GM19468 (cell line): ENCODE measurements at regions not wholly inside any gene's neighbourhood (a gene's known extent, or its start where the extent isn't known, plus 50 kb on each side); places are given as distances from the start of the nearest gene placed in this dataset.

Experiments
- ATAC-seq: cut with Tn5 transposase; IDR thresholded peaks from one replicate; pipeline ENCODE4 v1.9.1; 2021; ENCODE audit warnings: mild to moderate bottlenecking, moderate library complexity, moderate number of reproducible peaks; ENCODE audit not compliant: unreplicated experiment; ENCODE audit errors: extremely low read depth

GRCh38 chr5:158422653-158423515 lies 563.9 kb upstream of the CLINT1 start:
- ATAC-seq = no peak

GRCh38 chr5:158421319-158421718 lies 562.4 kb upstream of the CLINT1 start:
- ATAC-seq = no peak

GRCh38 chr5:158419186-158419585 lies 560.2 kb upstream of the CLINT1 start:
- ATAC-seq = no peak

GRCh38 chr5:158414780-158415179 lies 555.8 kb upstream of the CLINT1 start:
- ATAC-seq = no peak

DNA sequence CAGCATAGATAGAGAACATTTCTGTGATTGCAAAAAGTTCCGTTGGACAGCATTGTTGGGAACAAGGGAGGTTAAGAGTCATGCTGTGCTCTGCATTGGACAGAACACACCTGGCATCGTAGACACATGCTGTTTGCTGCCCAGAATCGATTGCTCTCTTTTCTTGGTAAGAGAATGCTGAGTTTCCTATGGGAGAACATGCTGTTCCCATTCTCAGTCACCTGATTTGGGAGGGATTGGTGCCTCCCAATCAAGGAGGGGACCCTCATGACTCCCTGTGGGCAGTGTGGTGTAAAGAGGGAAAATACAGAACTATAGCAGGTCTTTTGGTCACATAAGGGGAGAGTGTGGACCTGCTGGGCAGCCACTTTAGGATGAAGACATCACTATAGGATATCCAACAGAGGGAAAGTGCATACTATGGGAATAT lies 555.4 kb upstream of the CLINT1 start:
- ATAC-seq = no peak

GRCh38 chr5:158413122-158413680 lies 554.3 kb upstream of the CLINT1 start:
- ATAC-seq = no peak

DNA sequence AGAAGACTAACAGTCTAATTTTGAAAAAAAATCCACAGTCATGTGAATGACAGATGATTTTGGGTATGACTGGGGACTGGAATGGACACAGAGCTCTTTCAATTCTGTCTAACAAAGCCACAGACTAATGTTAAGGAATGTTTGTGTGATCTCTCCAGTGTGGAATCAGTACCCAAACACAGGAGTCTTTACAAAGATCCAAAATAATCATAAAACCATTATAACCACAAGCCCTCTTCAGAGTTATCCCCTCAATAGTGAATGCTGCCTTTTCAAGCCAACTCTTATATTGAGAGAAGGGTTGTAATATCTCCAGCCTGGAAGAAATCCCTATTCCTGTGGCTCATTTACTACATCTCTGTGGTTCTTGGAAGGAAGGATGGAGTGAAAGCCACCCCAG lies 552.0 kb upstream of the CLINT1 start:
- no peak for ATAC-seq

DNA sequence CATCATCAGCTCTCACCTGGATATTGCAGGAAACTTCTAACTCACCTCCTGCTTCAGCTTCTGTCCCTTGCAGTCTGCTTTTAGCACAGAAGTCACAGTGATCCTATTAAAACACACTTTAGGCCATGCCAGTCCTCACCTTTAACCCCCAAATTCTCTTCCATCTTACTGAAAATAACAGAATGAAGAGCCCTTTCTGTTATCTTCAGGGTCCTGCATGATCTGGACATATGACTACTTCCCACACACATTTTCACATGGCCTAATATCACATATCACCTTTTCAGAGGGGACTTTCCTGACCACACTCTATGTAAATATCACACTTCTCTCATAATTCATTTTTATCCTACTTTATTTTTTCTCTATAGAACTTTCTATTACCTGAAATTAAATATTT lies 550.6 kb upstream of the CLINT1 start:
- no peak for ATAC-seq

- no peak for ATAC-seq
Observed at GRCh38 chr5:158407824-158408195, 548.9 kb upstream of the CLINT1 start.

GRCh38 chr5:158406884-158407823 lies 548.2 kb upstream of the CLINT1 start:
- ATAC-seq = no peak

DNA sequence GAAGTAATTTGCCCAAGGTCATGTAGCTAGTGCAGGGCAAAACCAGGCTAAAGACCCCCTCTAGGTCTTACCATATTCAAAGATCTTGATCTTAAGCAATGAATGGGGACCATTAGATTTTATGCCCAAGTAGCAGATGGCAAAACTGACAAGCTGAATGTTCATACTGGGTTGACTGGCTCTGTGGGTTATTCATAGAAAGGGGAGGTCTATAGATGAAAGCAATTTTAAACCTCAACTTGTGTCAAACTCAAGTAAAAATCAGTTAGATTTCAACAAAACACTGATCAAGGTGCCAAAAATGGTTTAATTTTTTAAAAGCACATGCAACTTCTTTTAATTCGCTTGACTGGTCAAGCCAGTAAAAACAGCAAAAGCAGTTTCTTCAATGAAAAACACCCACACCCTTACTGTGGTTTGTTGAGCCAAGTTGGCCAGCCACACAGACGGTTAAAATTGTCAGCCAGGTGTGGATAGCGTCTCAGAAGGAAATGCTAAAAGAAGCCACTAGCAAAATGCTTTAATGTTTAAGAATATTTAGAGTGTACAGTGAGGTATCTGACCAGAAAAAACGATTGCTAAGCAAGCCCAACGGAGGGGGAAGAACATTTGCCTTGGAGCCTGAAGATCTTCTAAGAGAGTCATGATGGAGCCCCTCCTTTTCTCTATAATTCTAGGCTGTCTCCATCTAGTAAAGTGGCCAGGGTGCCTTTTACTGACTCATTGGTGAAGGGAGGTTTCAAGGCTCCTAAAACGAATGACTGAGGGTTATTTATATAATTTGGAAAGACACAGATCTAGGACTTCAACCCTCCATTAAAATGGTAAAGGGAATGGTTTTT lies 539.6 kb upstream of the CLINT1 start:
- peak; percentile 71 for ATAC-seq

GRCh38 chr5:158397278-158397677 lies 538.3 kb upstream of the CLINT1 start:
- no peak for ATAC-seq

DNA sequence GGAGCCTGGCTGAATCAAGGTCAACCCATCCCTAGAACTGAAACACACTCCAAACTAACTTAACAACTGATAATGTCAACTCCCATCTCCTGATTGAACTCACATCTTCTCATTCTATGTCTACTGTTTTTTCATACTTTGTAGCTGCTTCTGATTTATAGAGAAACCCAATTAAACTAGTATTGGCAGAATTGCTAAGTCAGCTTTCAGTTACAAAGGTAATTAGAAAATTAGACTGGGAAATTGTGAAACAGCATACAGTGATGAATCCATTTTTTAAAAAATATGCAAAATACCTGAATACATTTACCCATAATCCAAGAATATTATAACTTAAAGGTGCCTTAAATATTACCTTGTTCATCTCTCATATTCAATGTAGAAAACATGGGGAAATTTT lies 535.2 kb upstream of the CLINT1 start:
- no peak for ATAC-seq

DNA sequence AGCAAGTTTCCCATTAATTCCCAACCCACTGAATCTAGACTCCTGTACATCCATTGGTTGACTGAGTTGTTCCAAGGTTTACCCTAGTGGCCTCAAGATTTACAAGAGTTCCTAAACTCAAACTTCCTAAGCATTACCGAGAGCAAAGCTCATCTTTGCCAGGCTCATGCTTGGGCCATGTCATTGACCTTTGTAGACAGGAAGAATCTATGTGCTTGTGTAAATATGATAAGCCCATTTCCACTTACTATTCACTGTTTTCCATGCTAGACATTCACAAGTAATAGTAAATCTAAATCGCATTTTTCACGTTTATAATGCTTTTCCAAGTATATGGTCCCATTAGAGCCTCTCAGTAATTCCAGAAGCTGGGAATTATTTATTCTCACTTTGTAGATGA lies 534.5 kb upstream of the CLINT1 start:
- ATAC-seq = no peak

DNA sequence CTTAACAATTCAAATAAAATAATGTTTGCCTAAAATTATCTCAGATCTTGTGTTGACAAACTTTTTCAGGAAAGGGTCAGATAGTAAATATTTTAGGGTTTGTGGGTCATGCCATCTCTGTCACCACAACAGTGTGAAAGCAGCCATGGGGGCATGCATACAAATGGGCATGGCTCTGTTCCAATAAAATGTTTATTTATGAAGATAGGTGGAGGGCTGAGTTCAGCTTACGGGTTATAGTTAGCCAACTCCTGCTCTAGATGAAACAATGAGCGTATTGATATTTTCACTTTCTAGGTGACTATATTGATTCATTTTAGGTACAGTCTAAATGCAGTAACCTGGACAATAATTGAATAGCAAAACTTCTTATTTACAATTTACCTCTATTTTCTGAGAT lies 533.8 kb upstream of the CLINT1 start:
- ATAC-seq = no peak

- ATAC-seq = no peak
Observed at GRCh38 chr5:158390577-158390976, 531.6 kb upstream of the CLINT1 start.

DNA sequence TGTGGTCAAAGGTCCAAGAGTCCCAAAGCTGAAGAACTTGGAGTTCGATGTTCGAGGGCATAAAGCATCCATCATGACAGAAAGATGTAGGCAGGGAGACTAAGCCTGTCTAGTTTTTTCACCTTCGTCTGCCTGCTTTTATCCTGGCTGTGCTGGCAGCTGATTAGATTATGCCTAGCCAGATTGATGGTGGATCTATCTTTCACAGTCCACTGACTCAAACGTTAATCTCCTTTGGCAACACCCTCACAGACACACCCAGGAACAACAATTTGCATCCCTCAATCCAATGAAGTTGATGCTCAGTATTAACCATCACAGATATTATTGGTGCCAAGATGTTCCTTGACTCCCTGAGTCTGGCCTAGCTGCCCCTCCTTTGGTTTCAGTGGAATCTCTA lies 530.8 kb upstream of the CLINT1 start:
- no peak for ATAC-seq

- no peak for ATAC-seq
Observed at GRCh38 chr5:158388021-158388420, 529.1 kb upstream of the CLINT1 start.

DNA sequence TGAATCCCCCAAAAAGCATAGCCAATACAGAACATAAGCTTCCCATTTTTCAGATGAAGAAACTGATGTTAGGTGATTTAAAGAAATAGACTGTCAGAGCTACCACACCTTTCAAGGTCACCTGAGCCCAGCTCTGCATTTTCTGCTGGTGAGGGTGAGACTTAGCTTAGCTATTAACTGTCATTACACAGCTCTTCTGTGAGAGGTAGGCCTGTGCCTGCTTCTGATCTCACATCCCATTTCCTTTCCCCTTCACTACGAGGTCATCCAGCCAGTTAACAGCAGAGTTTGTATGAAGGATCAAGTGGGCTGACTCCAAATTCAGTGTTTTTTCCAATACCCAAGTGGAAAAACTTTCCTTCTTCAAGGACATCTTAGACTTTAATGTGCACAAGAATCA lies 528.6 kb upstream of the CLINT1 start:
- no peak for ATAC-seq

GRCh38 chr5:158385982-158386381 lies 527.0 kb upstream of the CLINT1 start:
- ATAC-seq = no peak
